ENCODE measurements at regions not wholly inside any gene's neighbourhood (a gene's known extent, or its start where the extent isn't known, plus 50 kb on each side); places are given as distances from the start of the nearest gene placed in this dataset.

GRCh38 chr12:28802706-28803438, 346.2 kb upstream of the FAR2 start:
- DNase-seq: peak; percentile 41 to 81
- Histone ChIP-seq H3K4me3 (no peak overlapping the region), H3K36me3 (ENCODE audit: insufficient read depth in 1 of 2, low read depth in 1 of 2) (no peaks in the 10 kb centered on the region), H3K27me3 (ENCODE audit: insufficient read depth in 3 of 3, low read length in 2 of 3) (no peaks in the 10 kb centered on the region), H3K9me3 (no peaks in the 10 kb centered on the region), H3K4me1 (no peaks in the 10 kb centered on the region), H3K27ac (no peak overlapping the region)
- WGBS, 3 donors: 30 to 52% (median 36%) methylated on average over 5 of the region's 5 CpGs
- ATAC-seq: peak in 2 of 4 donors; percentile 43 to 74
- intact Hi-C loops (cut with DNase I): no loop called here
- TF ChIP-seq, protein P1, sequence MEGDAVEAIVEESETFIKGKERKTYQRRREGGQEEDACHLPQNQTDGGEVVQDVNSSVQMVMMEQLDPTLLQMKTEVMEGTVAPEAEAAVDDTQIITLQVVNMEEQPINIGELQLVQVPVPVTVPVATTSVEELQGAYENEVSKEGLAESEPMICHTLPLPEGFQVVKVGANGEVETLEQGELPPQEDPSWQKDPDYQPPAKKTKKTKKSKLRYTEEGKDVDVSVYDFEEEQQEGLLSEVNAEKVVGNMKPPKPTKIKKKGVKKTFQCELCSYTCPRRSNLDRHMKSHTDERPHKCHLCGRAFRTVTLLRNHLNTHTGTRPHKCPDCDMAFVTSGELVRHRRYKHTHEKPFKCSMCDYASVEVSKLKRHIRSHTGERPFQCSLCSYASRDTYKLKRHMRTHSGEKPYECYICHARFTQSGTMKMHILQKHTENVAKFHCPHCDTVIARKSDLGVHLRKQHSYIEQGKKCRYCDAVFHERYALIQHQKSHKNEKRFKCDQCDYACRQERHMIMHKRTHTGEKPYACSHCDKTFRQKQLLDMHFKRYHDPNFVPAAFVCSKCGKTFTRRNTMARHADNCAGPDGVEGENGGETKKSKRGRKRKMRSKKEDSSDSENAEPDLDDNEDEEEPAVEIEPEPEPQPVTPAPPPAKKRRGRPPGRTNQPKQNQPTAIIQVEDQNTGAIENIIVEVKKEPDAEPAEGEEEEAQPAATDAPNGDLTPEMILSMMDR (IDR thresholded peaks at IDR 0.05): no peak

DNA sequence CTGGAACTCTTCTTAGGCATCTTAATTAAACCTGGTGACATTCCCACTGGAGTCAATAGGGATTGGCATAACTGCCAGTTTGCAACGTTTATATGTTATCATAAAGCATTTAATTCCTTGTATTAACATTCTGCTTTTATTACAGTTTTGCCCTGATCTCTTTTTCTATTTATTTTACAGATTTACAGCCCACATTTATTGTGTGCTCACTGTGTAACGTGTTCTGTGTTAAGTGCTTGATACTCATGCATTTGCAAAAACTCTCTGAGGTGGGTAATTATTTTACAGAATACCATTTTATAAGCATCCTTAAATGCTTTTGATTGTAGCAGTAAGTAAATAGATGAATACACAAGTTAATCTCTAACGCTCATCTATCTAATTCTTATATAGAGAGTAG, 341.5 kb upstream of the FAR2 start:
- no peak overlapping the region for H3K27ac ChIP-seq
- ATAC-seq (no peak), DNase-seq (no peak)
- H3K9me3 ChIP-seq: no peaks in the 10 kb centered on the region
- H3K4me3 ChIP-seq: no peak overlapping the region
- 80 to 84% (median 84%) methylated on average over 3 of the region's 3 CpGs for WGBS, 3 donors
- intact Hi-C loops (cut with DNase I): no loop called here
- H3K4me1 ChIP-seq: no peaks in the 10 kb centered on the region
- TF ChIP-seq, protein P1 (IDR thresholded peaks at IDR 0.05): no peak
- no peaks in the 10 kb centered on the region for H3K27me3 ChIP-seq (ENCODE audit: insufficient read depth in 3 of 3, low read length in 2 of 3)
- H3K36me3 ChIP-seq (ENCODE audit: insufficient read depth in 1 of 2, low read depth in 1 of 2): no peaks in the 10 kb centered on the region

DNA sequence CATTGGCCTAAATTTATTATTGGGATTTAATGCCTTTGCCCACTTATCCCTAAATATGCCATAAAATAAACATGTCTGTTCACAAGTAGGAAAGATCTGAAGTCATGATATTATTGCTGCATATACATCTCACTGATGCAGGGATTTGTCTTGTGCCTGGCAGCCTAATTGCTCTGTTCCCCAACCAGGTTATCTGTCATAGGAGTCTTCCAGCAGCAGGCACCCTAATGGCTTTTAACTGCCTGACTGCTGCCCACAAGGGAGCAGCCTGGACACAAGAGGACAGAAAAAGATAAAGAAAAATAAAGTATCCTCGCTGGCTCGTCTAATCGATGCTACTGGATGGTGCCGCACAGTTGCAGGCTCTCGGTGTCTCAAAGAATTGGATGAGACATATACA, 337.6 kb upstream of the FAR2 start:
- ATAC-seq (no peak), DNase-seq (no peak)
- 93 to 96% (median 93%) methylated on average over 5 of the region's 5 CpGs for WGBS, 3 donors
- Histone ChIP-seq H3K27ac (no peak overlapping the region), H3K36me3 (ENCODE audit: insufficient read depth in 1 of 2, low read depth in 1 of 2) (no peaks in the 10 kb centered on the region), H3K9me3 (no peaks in the 10 kb centered on the region), H3K27me3 (ENCODE audit: insufficient read depth in 3 of 3, low read length in 2 of 3) (no peaks in the 10 kb centered on the region), H3K4me1 (no peaks in the 10 kb centered on the region), H3K4me3 (no peak overlapping the region)
- TF ChIP-seq, protein P1 (IDR thresholded peaks at IDR 0.05): no peak
- intact Hi-C loops (cut with DNase I): no loop called here

DNA sequence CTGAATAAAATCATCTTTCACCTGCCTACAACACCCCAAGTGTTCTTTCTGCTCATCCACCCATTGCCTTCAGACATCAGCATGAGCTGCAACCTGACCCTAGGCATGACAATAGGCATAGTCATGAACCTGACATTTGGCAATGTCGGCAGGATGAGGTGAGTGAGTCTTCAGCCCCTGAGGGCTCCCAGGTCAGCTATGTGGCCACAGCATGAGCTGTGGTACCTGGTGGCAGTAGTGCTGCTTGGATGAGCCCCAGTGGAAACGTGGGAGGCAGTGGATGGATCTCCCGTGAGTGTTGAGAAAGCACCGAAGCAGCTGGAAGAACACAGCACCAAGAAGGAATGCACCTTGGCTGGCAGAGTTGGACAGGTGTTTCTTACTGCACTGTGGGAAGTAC, 334.8 kb upstream of the FAR2 start:
- TF ChIP-seq, protein P1 (IDR thresholded peaks at IDR 0.05): no peak
- H3K4me1 ChIP-seq: no peaks in the 10 kb centered on the region
- ATAC-seq (no peak), DNase-seq (no peak)
- no peaks in the 10 kb centered on the region for H3K36me3 ChIP-seq (ENCODE audit: insufficient read depth in 1 of 2, low read depth in 1 of 2)
- intact Hi-C loops (cut with DNase I): no loop called here
- H3K27ac ChIP-seq: no peak overlapping the region
- 45 to 70% (median 60%) methylated on average over 4 of the region's 4 CpGs for WGBS, 3 donors
- no peak overlapping the region for H3K4me3 ChIP-seq
- H3K9me3 ChIP-seq: no peaks in the 10 kb centered on the region
- H3K27me3 ChIP-seq (ENCODE audit: insufficient read depth in 3 of 3, low read length in 2 of 3): no peaks in the 10 kb centered on the region

DNA sequence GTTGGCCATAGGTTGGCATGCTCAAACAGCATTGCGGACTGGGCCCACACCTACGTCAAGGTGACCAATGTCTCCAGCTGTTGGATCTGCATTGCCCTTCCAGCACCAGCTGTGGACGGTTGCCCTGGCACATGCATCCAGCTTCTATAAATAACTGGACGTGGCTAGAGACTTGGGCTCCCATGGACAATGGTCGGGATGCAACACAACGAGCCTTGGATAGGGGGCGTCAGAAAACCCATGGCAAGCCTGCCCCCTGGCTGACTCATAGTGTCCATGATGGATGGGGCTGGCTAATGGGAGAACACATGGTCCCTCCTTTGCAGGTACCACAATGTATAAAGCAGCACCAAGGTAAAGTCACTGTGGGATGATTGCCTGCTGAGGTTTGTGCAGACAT, 331.6 kb upstream of the FAR2 start:
- no peak for DNase-seq
- no peaks in the 10 kb centered on the region for H3K36me3 ChIP-seq (ENCODE audit: insufficient read depth in 1 of 2, low read depth in 1 of 2)
- no peaks in the 10 kb centered on the region for H3K4me1 ChIP-seq
- intact Hi-C loops (cut with DNase I): no loop called here
- no peak overlapping the region for H3K27ac ChIP-seq
- 74 to 91% (median 83%) methylated on average over 7 of the region's 7 CpGs for WGBS, 3 donors
- no peaks in the 10 kb centered on the region for H3K9me3 ChIP-seq
- TF ChIP-seq, protein P1 (IDR thresholded peaks at IDR 0.05): no peak
- H3K4me3 ChIP-seq: no peak overlapping the region
- H3K27me3 ChIP-seq (ENCODE audit: insufficient read depth in 3 of 3, low read length in 2 of 3): no peaks in the 10 kb centered on the region
- no peak for ATAC-seq
